ENCODE measurements at regions not wholly inside any gene's neighbourhood (a gene's known extent, or its start where the extent isn't known, plus 50 kb on each side); places are given as distances from the start of the nearest gene placed in this dataset.

DNA sequence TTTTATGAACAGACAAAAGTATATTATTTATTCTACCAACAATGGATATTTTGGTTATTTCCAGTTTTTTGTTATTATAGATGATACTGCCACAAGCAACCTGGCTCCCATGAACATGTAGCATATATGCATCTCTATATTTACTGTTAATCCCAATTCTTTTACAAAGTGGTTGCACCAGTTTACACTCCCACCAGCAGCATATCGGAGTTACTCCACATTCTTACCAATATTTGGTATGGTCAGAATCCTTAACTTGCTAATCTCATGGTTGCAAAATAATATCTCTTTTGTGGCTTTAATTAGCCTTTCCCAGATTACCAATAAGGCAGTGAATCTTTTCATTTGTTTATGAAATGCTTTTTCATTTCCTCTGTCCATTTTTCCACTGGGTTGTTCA lies 137.6 kb upstream of the CDYL start:
- no peak for DNase-seq (ENCODE audit: extremely low read depth in 1 of 4, low spot score in 3 of 4)
- Histone ChIP-seq H3K36me3 (ENCODE audit: control insufficient read depth, insufficient read depth, low read length) (no peaks in the 10 kb centered on the region), H3K9me1 (ENCODE audit: control insufficient read depth, insufficient read depth, low read length) (no peaks in the 10 kb centered on the region), H3K4me1 (replicated peaks in 1 of 2; ENCODE audit: control insufficient read depth in 2 of 2, insufficient read depth in 2 of 2, low read length in 2 of 2) (peaks cover 3 to 16% of the 10 kb centered on the region in 2 experiments; a peak in 4 of 5 replicates), H3K27ac (ENCODE audit: extremely low read depth, low read depth, low read length) (no peak overlapping the region), H4K20me1 (replicated peaks; ENCODE audit: control insufficient read depth, insufficient read depth, low read length) (no peaks in the 10 kb centered on the region), H3K4me2 (ENCODE audit: insufficient read depth, low read length) (no peak overlapping the region), H3K79me2 (ENCODE audit: control insufficient read depth, insufficient read depth, low read length) (no peaks in the 10 kb centered on the region), H3K4me3 (no peak overlapping the region), H2AFZ (ENCODE audit: low read depth, low read length) (no peak overlapping the region), H3K27me3 (ENCODE audit: control insufficient read depth in 2 of 2, insufficient read depth in 2 of 2, low read length in 2 of 2) (peaks cover 0 to 3% of the 10 kb centered on the region in 2 experiments; a peak in 2 of 5 replicates), H3K9ac (ENCODE audit: insufficient read depth in 1 of 2, low read depth in 2 of 2, low read length in 2 of 2) (no peak overlapping the region), H3K9me3 (replicated peaks; ENCODE audit: control insufficient read depth, insufficient read depth, low read depth, low read length) (0 out of 2 replicates have a peak, but pooled peaks cover 2% of the 10 kb centered on the region)
- intact Hi-C loops (cut with micrococcal nuclease), result no loop called here
- in situ Hi-C loops (cut with MboI), result no loop called here
- POLR2A ChIA-PET, result no interaction called here
- CTCF ChIA-PET (ENCODE audit: low intra/inter-chr PET ratio), result no interaction called here
- no peak for FAIRE-seq
- no TSS peak for BruUV-seq (replicated peaks)
- ATAC-seq, result no peak
- 48% methylated on average over 1 of the region's 1 CpG for WGBS (ENCODE audit: insufficient coverage, low coverage, missing lambda C conversion rate)
- TF ChIP-seq PYGO2 (tag; IDR thresholded peaks at IDR 0.05) (no peak), MYC (IDR thresholded peaks at IDR 0.05; ENCODE audit: low read depth, low read length) (no peak), MYC (CRISPR knock-in tag; IDR thresholded peaks at IDR 0.05; ENCODE audit: borderline replicate concordance, low read depth) (no peak), ZNF778 (CRISPR knock-in tag; IDR thresholded peaks at IDR 0.05) (no peak), ZNF764 (CRISPR knock-in tag; IDR thresholded peaks at IDR 0.05; ENCODE audit: low read depth) (no peak), RBM14 (IDR thresholded peaks at IDR 0.05; ENCODE audit: borderline replicate concordance, insufficient read depth, low read depth, low read length) (no peak), CXXC5 (CRISPR knock-in tag; IDR thresholded peaks at IDR 0.05) (no peak)
- TF ChIP-seq, protein P1, sequence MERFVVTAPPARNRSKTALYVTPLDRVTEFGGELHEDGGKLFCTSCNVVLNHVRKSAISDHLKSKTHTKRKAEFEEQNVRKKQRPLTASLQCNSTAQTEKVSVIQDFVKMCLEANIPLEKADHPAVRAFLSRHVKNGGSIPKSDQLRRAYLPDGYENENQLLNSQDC (CRISPR knock-in tag; IDR thresholded peaks at IDR 0.05), result no peak
- TF ChIP-seq, protein P2, sequence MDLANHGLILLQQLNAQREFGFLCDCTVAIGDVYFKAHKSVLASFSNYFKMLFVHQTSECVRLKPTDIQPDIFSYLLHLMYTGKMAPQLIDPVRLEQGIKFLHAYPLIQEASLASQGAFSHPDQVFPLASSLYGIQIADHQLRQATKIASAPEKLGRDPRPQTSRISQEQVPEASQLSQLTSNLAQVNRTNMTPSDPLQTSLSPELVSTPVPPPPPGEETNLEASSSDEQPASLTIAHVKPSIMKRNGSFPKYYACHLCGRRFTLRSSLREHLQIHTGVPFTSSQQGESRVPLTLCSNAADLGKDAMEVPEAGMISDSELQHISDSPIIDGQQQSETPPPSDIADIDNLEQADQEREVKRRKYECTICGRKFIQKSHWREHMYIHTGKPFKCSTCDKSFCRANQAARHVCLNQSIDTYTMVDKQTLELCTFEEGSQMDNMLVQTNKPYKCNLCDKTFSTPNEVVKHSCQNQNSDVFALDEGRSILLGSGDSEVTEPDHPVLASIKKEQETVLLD (IDR thresholded peaks at IDR 0.05), result no peak
- TF ChIP-seq, protein P3, sequence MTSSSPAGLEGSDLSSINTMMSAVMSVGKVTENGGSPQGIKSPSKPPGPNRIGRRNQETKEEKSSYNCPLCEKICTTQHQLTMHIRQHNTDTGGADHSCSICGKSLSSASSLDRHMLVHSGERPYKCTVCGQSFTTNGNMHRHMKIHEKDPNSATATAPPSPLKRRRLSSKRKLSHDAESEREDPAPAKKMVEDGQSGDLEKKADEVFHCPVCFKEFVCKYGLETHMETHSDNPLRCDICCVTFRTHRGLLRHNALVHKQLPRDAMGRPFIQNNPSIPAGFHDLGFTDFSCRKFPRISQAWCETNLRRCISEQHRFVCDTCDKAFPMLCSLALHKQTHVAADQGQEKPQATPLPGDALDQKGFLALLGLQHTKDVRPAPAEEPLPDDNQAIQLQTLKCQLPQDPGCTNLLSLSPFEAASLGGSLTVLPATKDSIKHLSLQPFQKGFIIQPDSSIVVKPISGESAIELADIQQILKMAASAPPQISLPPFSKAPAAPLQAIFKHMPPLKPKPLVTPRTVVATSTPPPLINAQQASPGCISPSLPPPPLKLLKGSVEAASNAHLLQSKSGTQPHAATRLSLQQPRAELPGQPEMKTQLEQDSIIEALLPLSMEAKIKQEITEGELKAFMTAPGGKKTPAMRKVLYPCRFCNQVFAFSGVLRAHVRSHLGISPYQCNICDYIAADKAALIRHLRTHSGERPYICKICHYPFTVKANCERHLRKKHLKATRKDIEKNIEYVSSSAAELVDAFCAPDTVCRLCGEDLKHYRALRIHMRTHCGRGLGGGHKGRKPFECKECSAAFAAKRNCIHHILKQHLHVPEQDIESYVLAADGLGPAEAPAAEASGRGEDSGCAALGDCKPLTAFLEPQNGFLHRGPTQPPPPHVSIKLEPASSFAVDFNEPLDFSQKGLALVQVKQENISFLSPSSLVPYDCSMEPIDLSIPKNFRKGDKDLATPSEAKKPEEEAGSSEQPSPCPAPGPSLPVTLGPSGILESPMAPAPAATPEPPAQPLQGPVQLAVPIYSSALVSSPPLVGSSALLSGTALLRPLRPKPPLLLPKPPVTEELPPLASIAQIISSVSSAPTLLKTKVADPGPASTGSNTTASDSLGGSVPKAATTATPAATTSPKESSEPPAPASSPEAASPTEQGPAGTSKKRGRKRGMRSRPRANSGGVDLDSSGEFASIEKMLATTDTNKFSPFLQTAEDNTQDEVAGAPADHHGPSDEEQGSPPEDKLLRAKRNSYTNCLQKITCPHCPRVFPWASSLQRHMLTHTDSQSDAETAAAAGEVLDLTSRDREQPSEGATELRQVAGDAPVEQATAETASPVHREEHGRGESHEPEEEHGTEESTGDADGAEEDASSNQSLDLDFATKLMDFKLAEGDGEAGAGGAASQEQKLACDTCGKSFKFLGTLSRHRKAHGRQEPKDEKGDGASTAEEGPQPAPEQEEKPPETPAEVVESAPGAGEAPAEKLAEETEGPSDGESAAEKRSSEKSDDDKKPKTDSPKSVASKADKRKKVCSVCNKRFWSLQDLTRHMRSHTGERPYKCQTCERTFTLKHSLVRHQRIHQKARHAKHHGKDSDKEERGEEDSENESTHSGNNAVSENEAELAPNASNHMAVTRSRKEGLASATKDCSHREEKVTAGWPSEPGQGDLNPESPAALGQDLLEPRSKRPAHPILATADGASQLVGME (CRISPR knock-in tag; IDR thresholded peaks at IDR 0.05), result no peak
- TF ChIP-seq, protein P4, sequence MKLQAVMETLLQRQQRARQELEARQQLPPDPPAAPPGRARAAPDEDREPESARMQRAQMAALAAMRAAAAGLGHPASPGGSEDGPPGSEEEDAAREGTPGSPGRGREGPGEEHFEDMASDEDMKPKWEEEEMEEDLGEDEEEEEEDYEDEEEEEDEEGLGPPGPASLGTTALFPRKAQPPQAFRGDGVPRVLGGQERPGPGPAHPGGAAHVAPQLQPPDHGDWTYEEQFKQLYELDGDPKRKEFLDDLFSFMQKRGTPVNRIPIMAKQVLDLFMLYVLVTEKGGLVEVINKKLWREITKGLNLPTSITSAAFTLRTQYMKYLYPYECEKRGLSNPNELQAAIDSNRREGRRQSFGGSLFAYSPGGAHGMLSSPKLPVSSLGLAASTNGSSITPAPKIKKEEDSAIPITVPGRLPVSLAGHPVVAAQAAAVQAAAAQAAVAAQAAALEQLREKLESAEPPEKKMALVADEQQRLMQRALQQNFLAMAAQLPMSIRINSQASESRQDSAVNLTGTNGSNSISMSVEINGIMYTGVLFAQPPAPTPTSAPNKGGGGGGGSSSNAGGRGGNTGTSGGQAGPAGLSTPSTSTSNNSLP (IDR thresholded peaks at IDR 0.05; ENCODE audit: borderline replicate concordance, low read depth, low read length), result no peak
- TF ChIP-seq, protein P5, sequence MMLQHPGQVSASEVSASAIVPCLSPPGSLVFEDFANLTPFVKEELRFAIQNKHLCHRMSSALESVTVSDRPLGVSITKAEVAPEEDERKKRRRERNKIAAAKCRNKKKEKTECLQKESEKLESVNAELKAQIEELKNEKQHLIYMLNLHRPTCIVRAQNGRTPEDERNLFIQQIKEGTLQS (IDR thresholded peaks at IDR 0.05), result no peak
- TF ChIP-seq, protein P5 (CRISPR knock-in tag; conservative IDR thresholded peaks at IDR 0.05), result no peak

Measured in K562 (cell line).